ENCODE measurements at regions not wholly inside any gene's neighbourhood (a gene's known extent, or its start where the extent isn't known, plus 50 kb on each side); places are given as distances from the start of the nearest gene placed in this dataset.

DNA sequence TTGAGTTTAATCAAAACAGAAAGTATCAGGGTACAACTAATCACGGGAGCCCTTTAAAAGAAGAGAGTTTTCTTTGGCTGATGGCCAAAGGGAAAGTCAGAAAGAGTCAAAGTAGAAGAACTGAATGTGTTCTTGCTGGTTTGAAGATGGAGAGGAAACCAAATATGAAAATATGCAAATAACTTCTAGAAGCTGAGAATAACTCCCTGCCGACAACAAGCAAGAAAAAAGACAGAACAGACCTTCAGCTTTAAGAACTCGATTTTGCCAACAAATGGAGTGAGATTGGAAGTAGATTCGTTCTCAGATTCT lies 903.8 kb downstream of the STIM2 start:
- Histone ChIP-seq H3K4me3 (no peak overlapping the region), H3K27ac (no peak overlapping the region)
- TF ChIP-seq, protein P1, sequence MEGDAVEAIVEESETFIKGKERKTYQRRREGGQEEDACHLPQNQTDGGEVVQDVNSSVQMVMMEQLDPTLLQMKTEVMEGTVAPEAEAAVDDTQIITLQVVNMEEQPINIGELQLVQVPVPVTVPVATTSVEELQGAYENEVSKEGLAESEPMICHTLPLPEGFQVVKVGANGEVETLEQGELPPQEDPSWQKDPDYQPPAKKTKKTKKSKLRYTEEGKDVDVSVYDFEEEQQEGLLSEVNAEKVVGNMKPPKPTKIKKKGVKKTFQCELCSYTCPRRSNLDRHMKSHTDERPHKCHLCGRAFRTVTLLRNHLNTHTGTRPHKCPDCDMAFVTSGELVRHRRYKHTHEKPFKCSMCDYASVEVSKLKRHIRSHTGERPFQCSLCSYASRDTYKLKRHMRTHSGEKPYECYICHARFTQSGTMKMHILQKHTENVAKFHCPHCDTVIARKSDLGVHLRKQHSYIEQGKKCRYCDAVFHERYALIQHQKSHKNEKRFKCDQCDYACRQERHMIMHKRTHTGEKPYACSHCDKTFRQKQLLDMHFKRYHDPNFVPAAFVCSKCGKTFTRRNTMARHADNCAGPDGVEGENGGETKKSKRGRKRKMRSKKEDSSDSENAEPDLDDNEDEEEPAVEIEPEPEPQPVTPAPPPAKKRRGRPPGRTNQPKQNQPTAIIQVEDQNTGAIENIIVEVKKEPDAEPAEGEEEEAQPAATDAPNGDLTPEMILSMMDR (IDR thresholded peaks at IDR 0.05) = no peak

DNA sequence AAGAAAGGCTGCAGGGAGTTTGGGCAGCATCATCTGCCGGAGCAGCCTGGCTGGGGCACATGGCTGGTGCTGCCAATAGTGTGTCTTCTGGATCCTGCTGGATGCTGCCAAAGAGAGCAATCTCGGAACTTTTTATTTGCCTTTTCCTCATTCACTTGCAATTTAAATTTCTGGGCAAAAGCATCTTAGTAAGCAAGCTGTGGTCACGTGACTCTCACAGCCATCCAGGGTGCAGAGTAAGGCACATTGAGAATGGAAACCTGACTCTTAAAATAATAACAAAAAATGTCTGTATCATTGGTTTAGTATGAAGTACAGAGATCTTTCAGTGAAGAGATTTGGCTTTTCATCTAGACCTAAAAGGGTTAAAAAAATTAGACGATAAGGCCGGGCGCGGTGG lies 910.3 kb downstream of the STIM2 start:
- H3K27me3 ChIP-seq = no peaks in the 10 kb centered on the region
- no peaks in the 10 kb centered on the region for H3K4me1 ChIP-seq
- H3K4me3 ChIP-seq = no peak overlapping the region
- H3K27ac ChIP-seq = no peak overlapping the region
- DNase-seq (ENCODE audit: low spot score in 2 of 2) = no peak
- intact Hi-C loops (cut with DNase I) = no loop called here
- TF ChIP-seq, protein P1 (IDR thresholded peaks at IDR 0.05) = no peak
- H3K9me3 ChIP-seq = no peaks in the 10 kb centered on the region
- no peaks in the 10 kb centered on the region for H3K36me3 ChIP-seq

More for the DNA sequence above, 903.8 kb downstream of the STIM2 start:
- no peak for DNase-seq (ENCODE audit: low spot score in 2 of 2)
- Histone ChIP-seq H3K9me3 (no peaks in the 10 kb centered on the region), H3K27me3 (no peaks in the 10 kb centered on the region), H3K36me3 (no peaks in the 10 kb centered on the region), H3K4me1 (no peaks in the 10 kb centered on the region)
- intact Hi-C loops (cut with DNase I) = no loop called here

DNA sequence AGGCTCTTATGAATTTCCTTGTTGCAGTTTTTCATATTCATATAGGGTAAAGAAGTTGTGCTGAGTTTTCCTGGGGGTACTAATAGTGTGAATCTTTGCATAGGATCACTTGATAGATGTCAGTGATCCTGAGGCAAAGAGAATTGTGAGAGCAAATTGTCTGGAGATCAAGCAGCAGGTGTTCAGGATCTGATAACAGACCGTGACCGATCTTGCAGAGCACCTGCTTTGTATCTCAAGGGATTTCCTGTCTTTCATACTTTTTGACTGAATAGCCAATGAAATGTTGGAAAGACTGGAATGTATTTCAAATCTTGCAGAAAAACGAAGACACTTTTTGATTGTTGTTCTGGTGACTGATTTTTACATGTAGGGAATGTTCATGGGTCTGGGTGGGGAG lies 914.5 kb downstream of the STIM2 start:
- no peak for DNase-seq (ENCODE audit: low spot score in 2 of 2)

DNA sequence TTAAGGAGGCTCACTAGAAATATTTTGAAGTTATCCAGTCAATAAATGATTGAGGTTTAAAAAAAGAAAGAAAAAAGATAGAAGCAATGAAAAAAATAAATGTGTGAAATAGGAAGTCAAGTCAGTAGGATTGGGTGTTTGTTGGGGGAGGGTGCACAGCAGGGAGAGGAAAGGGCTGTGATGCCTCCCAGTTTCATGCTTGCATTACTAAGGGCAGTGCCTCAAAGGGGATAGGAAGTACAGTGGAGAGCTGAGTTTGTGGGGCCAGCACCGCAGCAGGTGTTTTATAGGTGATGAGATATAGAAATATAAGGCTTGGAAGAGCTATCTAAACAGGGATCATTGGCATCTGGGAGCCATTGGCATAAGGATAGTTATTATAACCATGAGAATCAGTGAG lies 919.2 kb downstream of the STIM2 start:
- H3K4me1 ChIP-seq = no peaks in the 10 kb centered on the region
- intact Hi-C loops (cut with DNase I) = no loop called here
- H3K27me3 ChIP-seq = no peaks in the 10 kb centered on the region
- no peak overlapping the region for H3K4me3 ChIP-seq
- no peaks in the 10 kb centered on the region for H3K9me3 ChIP-seq
- H3K27ac ChIP-seq = no peak overlapping the region
- no peaks in the 10 kb centered on the region for H3K36me3 ChIP-seq
- TF ChIP-seq, protein P1 (IDR thresholded peaks at IDR 0.05) = no peak
- DNase-seq (ENCODE audit: low spot score in 2 of 2) = no peak

More for the DNA sequence above, 914.5 kb downstream of the STIM2 start:
- intact Hi-C loops (cut with DNase I) = no loop called here
- Histone ChIP-seq H3K27ac (no peak overlapping the region), H3K36me3 (no peaks in the 10 kb centered on the region), H3K27me3 (no peaks in the 10 kb centered on the region), H3K9me3 (no peaks in the 10 kb centered on the region), H3K4me1 (no peaks in the 10 kb centered on the region), H3K4me3 (no peak overlapping the region)
- TF ChIP-seq, protein P1 (IDR thresholded peaks at IDR 0.05) = no peak

DNA sequence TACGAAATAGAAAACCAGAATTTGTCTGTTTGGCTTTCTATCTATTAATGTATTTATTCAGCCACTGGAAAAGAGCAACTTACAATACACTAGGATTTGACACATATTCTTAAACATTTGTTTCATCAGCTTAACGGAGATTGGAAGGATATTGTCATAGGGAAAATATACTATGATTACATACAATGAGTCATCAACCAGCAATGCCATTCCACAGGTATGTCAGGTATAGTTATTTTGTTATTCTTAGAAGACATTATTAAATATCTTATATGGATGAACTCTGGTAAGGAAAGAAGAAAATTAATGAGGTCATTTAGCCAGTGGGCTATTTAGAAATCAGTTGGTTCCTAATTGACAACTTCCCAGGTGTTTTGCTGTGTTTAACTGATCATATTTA lies 926.6 kb downstream of the STIM2 start:
- TF ChIP-seq, protein P1 (IDR thresholded peaks at IDR 0.05) = no peak
- no peak overlapping the region for H3K4me3 ChIP-seq
- H3K9me3 ChIP-seq = no peaks in the 10 kb centered on the region
- H3K4me1 ChIP-seq = no peaks in the 10 kb centered on the region
- H3K27ac ChIP-seq = no peak overlapping the region
- intact Hi-C loops (cut with DNase I) = no loop called here
- no peak for DNase-seq (ENCODE audit: low spot score in 2 of 2)
- H3K36me3 ChIP-seq = no peaks in the 10 kb centered on the region
- no peaks in the 10 kb centered on the region for H3K27me3 ChIP-seq

DNA sequence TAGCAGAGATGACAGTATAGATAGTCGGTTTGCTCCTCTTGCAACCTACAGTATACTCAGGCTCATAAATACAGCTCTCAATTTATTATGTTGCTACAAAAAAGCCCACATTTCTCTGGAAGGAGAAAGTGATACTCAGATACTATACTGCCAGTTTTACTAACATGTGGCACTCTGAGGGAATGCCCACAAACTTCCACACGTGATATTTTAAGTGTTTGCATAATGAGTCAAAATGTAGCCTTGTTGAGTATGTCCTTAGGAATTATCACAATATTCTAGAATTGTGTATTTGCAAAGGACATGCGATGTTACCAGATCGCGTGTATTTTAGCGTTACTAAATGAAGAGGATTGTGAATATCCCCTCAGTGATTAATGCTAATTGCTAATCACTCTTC lies 929.1 kb downstream of the STIM2 start:
- no peak overlapping the region for H3K4me3 ChIP-seq

More for the DNA sequence above, 929.1 kb downstream of the STIM2 start:
- Histone ChIP-seq H3K4me1 (no peaks in the 10 kb centered on the region), H3K27ac (no peak overlapping the region), H3K36me3 (no peaks in the 10 kb centered on the region), H3K9me3 (no peaks in the 10 kb centered on the region), H3K27me3 (no peaks in the 10 kb centered on the region)
- intact Hi-C loops (cut with DNase I) = no loop called here
- DNase-seq (ENCODE audit: low spot score in 2 of 2) = no peak
- TF ChIP-seq, protein P1 (IDR thresholded peaks at IDR 0.05) = no peak

Measured in ascending aorta (tissue), 2 donors.